GM18868 (cell line): ENCODE measurements at regions not wholly inside any gene's neighbourhood (a gene's known extent, or its start where the extent isn't known, plus 50 kb on each side); places are given as distances from the start of the nearest gene placed in this dataset.
A peak's percentile ranks its signal among the peaks of the same experiment; 100 is the strongest.

ENCODE experiments used
- ATAC-seq: cut with Tn5 transposase; IDR thresholded peaks from one replicate; pipeline ENCODE4 v1.9.1; 2021; ENCODE audit warnings: mild to moderate bottlenecking, moderate library complexity; ENCODE audit not compliant: unreplicated experiment

- no peak for ATAC-seq
Observed at GRCh38 chr1:91575909-91576519, 75.4 kb downstream of the CDC7 start.

GRCh38 chr1:91578320-91579109 lies 77.9 kb downstream of the CDC7 start:
- ATAC-seq: no peak

- ATAC-seq: no peak
Observed at GRCh38 chr1:91579658-91580228, 79.1 kb downstream of the CDC7 start.

- ATAC-seq: no peak
Observed at GRCh38 chr1:91582431-91582921, 81.8 kb downstream of the CDC7 start.

- ATAC-seq: no peak
Observed at GRCh38 chr1:91583326-91583755, 82.7 kb downstream of the CDC7 start.

GRCh38 chr1:91584309-91584708 lies 83.7 kb downstream of the CDC7 start:
- ATAC-seq: no peak

GRCh38 chr1:91584878-91585277 lies 84.2 kb downstream of the CDC7 start:
- ATAC-seq: no peak

- no peak for ATAC-seq
Observed at GRCh38 chr1:91585502-91585901, 84.9 kb downstream of the CDC7 start.

- ATAC-seq: no peak
Observed at GRCh38 chr1:91585982-91586381, 85.3 kb downstream of the CDC7 start.

GRCh38 chr1:91589437-91589836 lies 88.8 kb downstream of the CDC7 start:
- no peak for ATAC-seq

- ATAC-seq: peak; percentile 46
Observed at GRCh38 chr1:91591175-91591974, 90.7 kb downstream of the CDC7 start.

- no peak for ATAC-seq
Observed at GRCh38 chr1:91592716-91593477, 92.2 kb downstream of the CDC7 start.

GRCh38 chr1:91594383-91595055 lies 93.9 kb downstream of the CDC7 start:
- ATAC-seq: no peak

GRCh38 chr1:91596474-91596873 lies 95.8 kb downstream of the CDC7 start:
- no peak for ATAC-seq

GRCh38 chr1:91597215-91597614 lies 96.6 kb downstream of the CDC7 start:
- no peak for ATAC-seq

- ATAC-seq: no peak
Observed at GRCh38 chr1:91600431-91601337, 100.0 kb downstream of the CDC7 start.

- no peak for ATAC-seq
Observed at GRCh38 chr1:91601554-91602376, 101.1 kb downstream of the CDC7 start.

GRCh38 chr1:91603409-91603808 lies 102.8 kb downstream of the CDC7 start:
- ATAC-seq: no peak
